ENCODE measurements at regions not wholly inside any gene's neighbourhood (a gene's known extent, or its start where the extent isn't known, plus 50 kb on each side); places are given as distances from the start of the nearest gene placed in this dataset.

- no peak overlapping the region for H3K4me3 ChIP-seq (ENCODE audit: low read depth, low read length)
- no peak for TF ChIP-seq CTCF (IDR thresholded peaks at IDR 0.05; ENCODE audit: low read depth, low read length)
Observed at GRCh38 chr6:169157197-169158148, 96.2 kb downstream of the THBS2 start.

GRCh38 chr6:169156793-169157147, 96.9 kb downstream of the THBS2 start:
- no peak overlapping the region for H3K4me3 ChIP-seq (ENCODE audit: low read depth, low read length)
- no peak for TF ChIP-seq CTCF (IDR thresholded peaks at IDR 0.05; ENCODE audit: low read depth, low read length)

- TF ChIP-seq CTCF (IDR thresholded peaks at IDR 0.05; ENCODE audit: low read depth, low read length) = no peak
- H3K4me3 ChIP-seq (ENCODE audit: low read depth, low read length) = no peak overlapping the region
Observed at GRCh38 chr6:169156108-169156792, 97.4 kb downstream of the THBS2 start.

GRCh38 chr6:169155481-169155880, 98.2 kb downstream of the THBS2 start:
- no peak overlapping the region for H3K4me3 ChIP-seq (ENCODE audit: low read depth, low read length)
- TF ChIP-seq CTCF (IDR thresholded peaks at IDR 0.05; ENCODE audit: low read depth, low read length) = no peak

- TF ChIP-seq CTCF (IDR thresholded peaks at IDR 0.05; ENCODE audit: low read depth, low read length) = no peak
Observed at GRCh38 chr6:169153401-169153800, 100.2 kb downstream of the THBS2 start.

GRCh38 chr6:169146521-169146920, 107.1 kb downstream of the THBS2 start:
- no peak for TF ChIP-seq CTCF (IDR thresholded peaks at IDR 0.05; ENCODE audit: low read depth, low read length)
- H3K4me3 ChIP-seq (ENCODE audit: low read depth, low read length) = no peak overlapping the region

More at GRCh38 chr6:169153401-169153800, 100.2 kb downstream of the THBS2 start:
- no peak overlapping the region for H3K4me3 ChIP-seq (ENCODE audit: low read depth, low read length)

- peak overlapping the region; percentile 23; the same call in 1 of the 2 replicates for H3K4me3 ChIP-seq (ENCODE audit: low read depth, low read length)
- TF ChIP-seq CTCF (IDR thresholded peaks at IDR 0.05; ENCODE audit: low read depth, low read length) = no peak
Observed at GRCh38 chr6:169145991-169146501, 107.6 kb downstream of the THBS2 start.
